Ovary (tissue), 7 donors: ENCODE measurements at regions not wholly inside any gene's neighbourhood (a gene's known extent, or its start where the extent isn't known, plus 50 kb on each side); places are given as distances from the start of the nearest gene placed in this dataset.

ENCODE experiments used
- DNase-seq, 5 donors: peaks; one replicate each; pipeline ENCODE4 v3.0.0-alpha.2; 2019 to 2020
- H3K27ac ChIP-seq, 2 donors: fragments of 200-600 bp; one replicate each; pipeline versions ENCODE4 v1.5.1 to v1.8.0; 2019 to 2022
- H3K27me3 ChIP-seq: fragments of 200-600 bp; one replicate; pipeline ENCODE4 v1.8.0; 2022
- H3K36me3 ChIP-seq: fragments of 200-600 bp; sonication (generic); one replicate; pipeline ENCODE4 v1.5.1; 2019
- H3K4me1 ChIP-seq: one replicate; pipeline ENCODE4 v1.8.1; 2013; ENCODE audit warnings: mild to moderate bottlenecking, moderate library complexity; ENCODE audit not compliant: insufficient read depth
- H3K4me3 ChIP-seq: fragments of 200-600 bp; sonication (generic); one replicate; pipeline ENCODE4 v1.5.1; 2017
- H3K9me3 ChIP-seq, 2 donors: fragments of 200-600 bp in 1 of 2; sonication (generic) in 1 of 2; one replicate each; pipeline versions ENCODE4 v1.5.1 to v1.8.1; 2013 to 2019; ENCODE audit warnings: mild to moderate bottlenecking in 1 of 2, moderate library complexity in 1 of 2
- EP300 ChIP-seq: sonication (generic); formaldehyde crosslinking; IDR thresholded peaks from one replicate; pipeline ENCODE4 v1.6.1; 2017; ENCODE audit warnings: antibody characterized with exemption
- POLR2A ChIP-seq: fragments of 450-650 bp; IDR thresholded peaks from one replicate; pipeline ENCODE4 v1.6.1; 2017; ENCODE audit warnings: antibody characterized with exemption, mild to moderate bottlenecking, moderate library complexity
- WGBS, 3 donors: extraction: QIAGEN DNeasy Blood & Tissue Kit in 1 of 3; methylation state at CpG; one replicate each; pipeline versions ENCODE4 v1.1.5 to v1.1.7; 2013 to 2017; 5-methylcytosine and 5-hydroxymethylcytosine counted together
- intact Hi-C, 4 donors: fragments of 100-400 bp; cut with DNase I; formaldehyde crosslinking; loops; one replicate each; pipeline versions ENCODE4 v1.11.0 to v1.15.1; 2022 to 2023
- TF ChIP-seq, protein P1 (sequence below), 3 donors: fragments of 450-650 bp in 2 of 3; fragments of 200-600 bp in 1 of 3; IDR thresholded peaks; one replicate each; pipeline versions ENCODE4 v1.5.1 to v1.8.0; 2016 to 2022; ENCODE audit warnings: antibody characterized with exemption in 3 of 3, mild to moderate bottlenecking in 1 of 3
- donor health status: DM: no; HTN: no; CAD: no; lungs with moderate emphysema.
- donor health status: DM: no; HTN: no; CAD: no.
- donor health status: Bipolar disorder and iron deficiency.
- donor health status: DM: no; HTN: no; CAD: no.
- donor health status: DM: yes; HTN: yes; CAD: no.

DNA sequence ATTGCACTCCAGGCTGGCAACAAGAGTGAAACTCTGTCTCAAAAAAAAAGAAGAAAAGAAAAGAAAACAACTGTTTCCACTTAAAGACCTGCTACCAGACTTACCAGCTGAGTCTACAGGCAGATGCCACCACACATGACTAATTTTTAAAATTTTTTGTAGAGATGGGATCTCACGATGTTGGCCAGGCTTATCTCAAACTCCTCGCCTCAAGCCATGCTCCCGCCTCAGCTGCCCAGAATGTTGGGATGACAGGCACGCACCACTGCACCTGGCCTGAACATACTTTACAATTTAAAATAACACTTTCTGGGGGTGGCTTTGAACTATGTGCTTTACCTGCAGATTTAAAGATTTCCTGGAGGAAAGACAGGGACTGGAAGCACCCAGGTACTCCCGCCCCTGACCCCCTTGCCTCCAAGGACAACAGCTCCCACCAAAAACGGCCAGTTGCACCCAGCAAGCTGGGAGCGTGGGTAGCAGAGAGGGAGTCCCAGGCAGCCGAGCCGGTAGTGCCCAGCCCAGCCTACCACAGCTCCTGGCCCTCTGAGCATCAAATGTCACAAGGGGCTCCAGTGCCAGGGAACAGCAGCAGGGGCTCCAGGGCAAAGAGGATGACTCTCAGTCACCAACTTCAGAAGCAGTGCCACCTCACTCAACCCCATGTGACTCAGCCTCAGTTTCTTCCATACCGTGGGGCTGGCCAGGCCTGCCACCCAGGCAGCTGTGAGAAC, 262.9 kb downstream of the PARN start:
- Histone ChIP-seq H3K4me3 (no peak overlapping the region), H3K27me3 (no peaks in the 10 kb centered on the region), H3K9me3 (no peaks in the 10 kb centered on the region), H3K36me3 (no peaks in the 10 kb centered on the region), H3K27ac (no peak overlapping the region), H3K4me1 (peaks cover 10% of the 10 kb centered on the region)
- no peak for DNase-seq
- 79 to 87% (median 81%) methylated on average over 10 of the region's 10 CpGs for WGBS, 3 donors
- TF ChIP-seq POLR2A (no peak), EP300 (no peak)
- TF ChIP-seq, protein P1, sequence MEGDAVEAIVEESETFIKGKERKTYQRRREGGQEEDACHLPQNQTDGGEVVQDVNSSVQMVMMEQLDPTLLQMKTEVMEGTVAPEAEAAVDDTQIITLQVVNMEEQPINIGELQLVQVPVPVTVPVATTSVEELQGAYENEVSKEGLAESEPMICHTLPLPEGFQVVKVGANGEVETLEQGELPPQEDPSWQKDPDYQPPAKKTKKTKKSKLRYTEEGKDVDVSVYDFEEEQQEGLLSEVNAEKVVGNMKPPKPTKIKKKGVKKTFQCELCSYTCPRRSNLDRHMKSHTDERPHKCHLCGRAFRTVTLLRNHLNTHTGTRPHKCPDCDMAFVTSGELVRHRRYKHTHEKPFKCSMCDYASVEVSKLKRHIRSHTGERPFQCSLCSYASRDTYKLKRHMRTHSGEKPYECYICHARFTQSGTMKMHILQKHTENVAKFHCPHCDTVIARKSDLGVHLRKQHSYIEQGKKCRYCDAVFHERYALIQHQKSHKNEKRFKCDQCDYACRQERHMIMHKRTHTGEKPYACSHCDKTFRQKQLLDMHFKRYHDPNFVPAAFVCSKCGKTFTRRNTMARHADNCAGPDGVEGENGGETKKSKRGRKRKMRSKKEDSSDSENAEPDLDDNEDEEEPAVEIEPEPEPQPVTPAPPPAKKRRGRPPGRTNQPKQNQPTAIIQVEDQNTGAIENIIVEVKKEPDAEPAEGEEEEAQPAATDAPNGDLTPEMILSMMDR (IDR thresholded peaks at IDR 0.05): no peak
- intact Hi-C loops: no loop called here

- intact Hi-C loops: no loop called here
- Histone ChIP-seq H3K4me3 (no peak overlapping the region), H3K27ac (no peak overlapping the region), H3K27me3 (no peaks in the 10 kb centered on the region), H3K4me1 (peaks cover 10% of the 10 kb centered on the region), H3K36me3 (no peaks in the 10 kb centered on the region), H3K9me3 (no peaks in the 10 kb centered on the region)
- 94 to 97% (median 95%) methylated on average over 7 of the region's 7 CpGs for WGBS, 3 donors
- no peak for TF ChIP-seq EP300
- TF ChIP-seq, protein P1 (IDR thresholded peaks at IDR 0.05): no peak
- no peak for TF ChIP-seq POLR2A
- DNase-seq: no peak
These were observed 263.6 kb downstream of the PARN start for GRCh38 chr16:14366447-14366846.

- intact Hi-C loops: no loop called here
- Histone ChIP-seq H3K27me3 (no peaks in the 10 kb centered on the region), H3K9me3 (no peaks in the 10 kb centered on the region), H3K4me1 (peaks cover 6% of the 10 kb centered on the region), H3K36me3 (no peaks in the 10 kb centered on the region), H3K4me3 (no peak overlapping the region), H3K27ac (no peak overlapping the region)
- no peak for DNase-seq
- TF ChIP-seq, protein P1 (IDR thresholded peaks at IDR 0.05): no peak
- no peak for TF ChIP-seq EP300
- TF ChIP-seq POLR2A: no peak
- 90 to 97% (median 92%) methylated on average over 13 of the region's 13 CpGs for WGBS, 3 donors
These were observed 264.7 kb downstream of the PARN start for GRCh38 chr16:14365200-14365851.

DNA sequence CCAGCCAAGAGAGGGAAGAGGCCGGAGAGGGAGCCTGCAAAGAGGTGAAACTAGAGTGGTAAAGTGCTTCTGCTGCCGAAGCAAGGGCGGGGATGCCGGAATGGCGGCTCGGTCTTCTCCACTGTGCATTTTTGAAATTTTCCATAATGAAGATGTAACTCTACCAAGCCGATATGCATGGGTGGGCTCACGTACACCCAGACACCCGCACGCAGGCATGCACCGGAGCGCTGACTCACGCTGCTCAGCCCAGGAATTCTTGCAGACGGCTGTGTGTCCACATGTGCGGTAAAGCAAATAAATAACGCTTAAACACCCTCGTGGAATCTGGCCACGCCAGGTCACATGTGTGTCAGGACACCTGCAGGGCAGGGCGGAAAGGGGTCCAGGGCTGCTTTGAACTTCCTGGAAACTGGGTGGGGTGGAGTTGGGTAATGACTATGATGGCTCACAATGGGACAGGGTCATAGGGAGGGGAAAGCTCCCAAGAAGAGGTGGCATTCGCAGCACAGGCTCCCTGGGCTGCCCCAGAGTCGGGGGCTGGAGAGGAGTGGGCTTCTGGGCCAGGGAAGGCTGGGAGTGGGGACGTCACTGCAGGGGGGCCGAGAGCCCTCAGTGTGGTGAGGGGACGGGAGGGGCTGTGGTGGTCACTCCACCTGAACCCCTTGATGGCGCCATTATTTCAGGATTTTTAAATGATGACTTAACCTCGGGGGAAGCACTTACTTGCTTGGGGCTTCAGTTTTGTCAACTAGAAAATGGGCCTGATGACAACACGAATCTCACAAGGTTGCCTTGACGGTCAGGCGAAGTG, 265.5 kb downstream of the PARN start:
- TF ChIP-seq, protein P1 (IDR thresholded peaks at IDR 0.05): no peak
- TF ChIP-seq EP300 (no peak), POLR2A (no peak)
- peaks cover 2% of the 10 kb centered on the region for H3K4me1 ChIP-seq
- H3K27me3 ChIP-seq: no peaks in the 10 kb centered on the region
- no peaks in the 10 kb centered on the region for H3K36me3 ChIP-seq
- intact Hi-C loops: no loop called here
- no peak overlapping the region for H3K27ac ChIP-seq
- no peaks in the 10 kb centered on the region for H3K9me3 ChIP-seq
- 66 to 74% (median 71%) methylated on average over 29 of the region's 29 CpGs for WGBS, 3 donors
- DNase-seq: no peak
- H3K4me3 ChIP-seq: no peak overlapping the region
